Hindlimb muscle (tissue), 1 donor: ENCODE measurements at regions not wholly inside any gene's neighbourhood (a gene's known extent, or its start where the extent isn't known, plus 50 kb on each side); places are given as distances from the start of the nearest gene placed in this dataset.

ENCODE experiments used
- DNase-seq: peaks from one replicate; pipeline ENCODE4 v3.0.0-alpha.2; 2013

DNA sequence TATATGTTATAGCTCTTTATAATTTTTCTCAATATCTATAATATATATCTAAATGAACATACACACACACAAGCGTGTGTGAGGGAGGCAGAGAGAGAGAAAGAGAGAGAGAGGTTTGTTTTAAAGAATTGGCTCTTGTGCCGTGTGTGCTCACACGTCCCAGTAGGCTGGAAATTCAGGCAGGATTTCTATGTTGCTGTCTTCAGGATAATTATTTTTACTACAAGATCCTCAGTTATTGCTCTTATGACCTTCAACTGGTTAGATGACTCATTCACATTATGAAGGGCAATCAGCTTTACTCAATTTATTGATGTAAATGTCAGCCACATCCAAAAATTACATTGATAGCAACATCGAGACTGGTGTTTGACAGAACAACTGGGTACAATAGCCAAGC is 1520.7 kb upstream of the PCDH7 start:
- DNase-seq = no peak

DNA sequence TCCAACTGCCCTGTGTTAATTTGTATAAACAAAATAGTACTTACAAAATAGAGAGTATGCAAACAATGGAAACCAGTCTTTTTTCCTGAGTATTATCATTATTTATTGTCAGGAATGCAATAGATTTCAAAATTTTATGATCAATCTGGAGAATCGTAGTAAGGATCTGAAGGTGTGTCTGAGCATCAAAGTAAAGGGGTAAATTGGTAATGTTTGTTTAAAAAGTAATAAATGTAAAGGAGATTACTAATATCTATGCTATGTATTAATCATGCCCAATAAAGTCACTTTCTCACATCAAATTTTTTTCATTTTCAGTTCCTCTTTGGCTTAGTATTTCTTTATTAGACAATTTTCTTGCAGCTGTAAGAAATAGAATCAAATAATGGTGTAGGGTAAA is 1507.1 kb upstream of the PCDH7 start:
- DNase-seq = no peak

DNA sequence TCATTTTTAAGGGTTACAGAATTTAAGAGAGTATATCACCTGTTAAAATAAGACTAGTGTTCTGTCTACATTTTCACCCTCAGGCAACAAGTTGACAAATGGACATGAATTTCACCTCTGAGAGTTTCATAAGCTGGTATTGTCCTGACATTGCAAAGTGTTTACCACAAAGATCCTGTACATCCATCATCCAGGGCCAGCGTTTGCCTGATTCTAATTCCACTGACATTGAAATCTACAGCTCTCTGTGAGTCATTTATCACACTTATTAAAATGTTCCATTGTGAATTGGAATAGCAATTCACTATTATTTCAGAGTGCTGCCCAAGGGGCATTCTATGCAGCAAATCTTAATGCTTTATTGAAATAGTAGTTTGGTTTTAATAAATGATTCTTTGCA is 1499.4 kb upstream of the PCDH7 start:
- DNase-seq = no peak

DNA sequence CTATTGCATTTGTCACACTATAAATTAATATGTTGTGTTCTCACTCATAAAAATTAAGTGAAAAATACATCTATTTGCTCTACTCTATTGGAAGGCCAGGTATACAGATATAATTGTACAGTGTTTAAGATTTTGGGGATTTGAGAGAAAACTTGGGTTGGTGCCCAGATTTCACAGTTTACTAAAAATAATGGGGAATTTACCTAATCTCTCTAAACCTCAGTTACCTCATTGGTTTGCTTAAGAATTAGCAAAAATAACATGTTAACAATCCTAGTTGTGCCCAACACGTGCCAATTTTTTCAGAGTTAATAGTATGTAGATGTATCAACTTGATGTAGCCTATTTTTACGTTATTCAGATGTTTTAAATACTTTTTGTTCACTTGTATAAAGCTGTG is 1495.3 kb upstream of the PCDH7 start:
- DNase-seq = no peak

DNA sequence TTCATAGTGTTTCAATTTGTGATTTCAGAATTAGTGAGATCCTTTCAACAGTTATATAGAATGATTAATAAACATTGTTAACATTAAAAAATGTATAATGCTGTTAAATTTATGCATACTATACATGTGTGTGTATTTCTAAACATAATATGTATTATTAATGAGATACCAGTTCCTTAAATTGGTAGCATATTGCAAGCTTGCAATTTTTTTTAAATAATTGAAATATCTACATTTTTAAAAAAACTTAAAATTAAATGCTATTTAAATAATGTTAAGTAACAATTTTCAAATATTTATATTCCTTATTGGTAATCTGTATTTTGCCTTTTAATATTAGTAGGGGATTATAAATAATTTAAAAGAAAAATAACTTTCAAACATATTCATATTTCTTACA is 1479.5 kb upstream of the PCDH7 start:
- no peak for DNase-seq

DNA sequence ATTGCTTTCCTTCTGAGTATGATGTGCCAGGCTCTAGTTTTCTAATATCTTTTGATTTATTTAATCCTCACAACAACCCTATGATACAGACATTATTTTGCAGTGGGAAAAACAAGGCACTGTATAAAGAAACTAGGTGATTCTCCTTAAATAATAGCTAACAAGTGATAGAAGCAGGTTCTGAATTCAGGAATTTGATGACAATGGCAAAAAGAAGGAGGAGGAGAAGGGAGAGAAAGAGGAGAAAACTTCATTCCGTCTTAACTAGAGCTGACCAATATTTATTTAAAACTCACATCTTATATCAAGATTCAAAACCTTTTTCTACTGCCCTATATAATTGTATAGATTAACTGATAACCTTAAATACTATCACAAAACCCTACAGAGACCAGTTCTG is 1477.1 kb upstream of the PCDH7 start:
- DNase-seq = no peak

DNA sequence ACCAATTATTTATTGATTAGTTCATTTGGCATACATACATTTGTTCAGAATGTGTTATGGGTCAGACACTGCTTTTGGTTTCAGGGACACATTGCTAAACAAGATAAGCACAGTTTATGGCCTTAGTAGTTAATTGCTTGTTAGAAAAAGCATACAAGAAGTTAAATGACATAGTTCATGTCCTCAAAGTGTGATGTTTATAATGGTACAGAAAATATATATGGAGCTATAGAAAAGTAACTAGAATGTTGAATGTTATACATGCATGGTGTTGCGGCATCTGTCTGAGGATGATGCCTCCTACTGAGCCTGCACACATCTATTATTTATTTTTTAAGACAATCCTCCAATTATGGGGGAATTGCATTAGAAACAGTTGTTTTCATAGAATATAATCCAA is 1476.3 kb upstream of the PCDH7 start:
- no peak for DNase-seq

DNA sequence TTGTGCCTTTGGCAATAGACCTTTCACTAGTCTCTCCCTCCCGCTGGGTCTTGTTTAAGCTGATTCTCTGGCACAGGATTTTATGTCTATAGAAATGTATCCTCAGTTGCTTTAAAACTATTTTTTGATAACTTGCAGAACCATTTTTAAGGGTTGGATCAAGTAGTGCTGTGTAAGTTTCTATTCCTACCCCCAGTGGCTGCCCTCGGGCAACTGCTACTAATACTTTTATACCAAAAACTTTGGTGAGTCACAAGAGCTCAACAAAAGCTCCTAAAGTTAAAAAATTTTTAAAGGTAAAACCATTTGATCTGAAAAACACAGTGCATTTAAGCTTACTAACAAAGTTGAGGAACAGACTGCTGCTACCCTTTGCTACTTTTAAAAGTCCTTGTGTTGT is 1460.6 kb upstream of the PCDH7 start:
- DNase-seq = no peak

DNA sequence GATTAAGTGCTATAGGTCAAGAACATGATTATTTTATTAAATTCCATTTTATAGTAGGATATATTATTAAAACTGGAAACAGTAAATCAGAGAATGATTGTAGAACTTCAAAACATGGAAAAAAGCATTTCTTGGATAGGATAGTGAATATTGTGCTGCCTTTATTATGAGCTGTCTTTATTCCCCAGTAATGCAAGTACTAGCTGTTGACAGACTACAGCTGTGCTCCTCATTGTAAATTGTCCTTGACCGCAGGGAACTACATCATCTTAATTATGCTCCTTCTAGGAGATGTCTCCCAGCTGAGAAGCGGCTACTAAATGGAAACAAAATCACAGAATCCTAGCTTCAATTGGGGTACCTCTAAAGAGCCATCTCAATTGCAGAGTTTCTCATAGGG is 1457.2 kb upstream of the PCDH7 start:
- no peak for DNase-seq

DNA sequence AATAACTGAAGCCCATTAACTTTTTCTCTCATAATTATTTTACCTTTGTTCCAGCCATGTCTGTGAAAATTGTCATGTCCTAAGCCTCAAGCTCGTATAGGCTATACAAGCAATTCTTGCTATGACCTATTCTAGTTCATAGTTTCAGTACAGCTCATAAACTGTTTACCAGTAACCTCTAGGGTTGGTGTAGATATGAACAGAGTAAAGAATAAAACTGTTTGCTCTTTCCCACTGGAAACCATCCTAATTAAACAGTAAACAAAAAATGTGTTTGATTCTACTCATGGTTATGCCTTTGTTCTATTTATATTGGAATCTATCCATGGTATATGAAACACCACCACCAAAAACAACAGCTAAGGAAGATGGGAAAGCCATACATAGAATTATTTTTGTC is 1444.0 kb upstream of the PCDH7 start:
- no peak for DNase-seq

DNA sequence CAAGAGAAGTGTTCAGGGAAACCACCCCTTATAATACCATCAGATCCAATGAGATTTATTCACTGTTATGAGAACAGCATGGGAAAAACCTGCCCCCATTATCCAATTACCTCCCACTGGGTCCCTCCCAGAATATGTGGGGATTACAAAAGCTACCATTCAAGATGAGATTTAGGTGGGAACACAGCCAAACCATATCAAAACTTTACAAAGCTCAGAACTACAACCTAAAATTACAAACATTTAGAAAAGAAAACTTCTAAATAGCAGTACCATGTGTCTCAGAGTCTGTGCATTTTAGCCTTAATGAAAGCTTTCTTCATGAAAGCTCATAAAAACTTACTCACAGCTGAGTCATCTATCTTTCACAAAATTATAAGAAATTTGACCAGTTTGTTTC is 1442.8 kb upstream of the PCDH7 start:
- no peak for DNase-seq

DNA sequence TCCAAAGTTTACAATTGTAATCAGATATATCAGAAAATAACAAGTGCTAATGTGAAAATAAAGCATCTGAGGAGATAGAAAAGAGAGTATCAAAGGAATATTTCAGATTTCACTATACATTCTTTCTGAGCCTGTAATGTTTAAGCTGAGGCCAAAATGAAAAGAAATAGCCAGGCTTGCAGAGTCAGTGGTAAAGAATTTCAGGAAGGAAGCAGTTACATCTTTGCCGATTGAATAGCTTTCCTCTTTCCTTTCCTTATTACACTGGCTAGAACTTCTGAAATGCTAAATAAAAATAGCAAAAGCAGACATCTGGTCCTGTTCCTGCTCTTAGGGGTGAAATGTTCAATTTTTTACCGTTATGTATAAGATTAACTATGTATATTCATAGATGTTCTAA is 1441.6 kb upstream of the PCDH7 start:
- no peak for DNase-seq

DNA sequence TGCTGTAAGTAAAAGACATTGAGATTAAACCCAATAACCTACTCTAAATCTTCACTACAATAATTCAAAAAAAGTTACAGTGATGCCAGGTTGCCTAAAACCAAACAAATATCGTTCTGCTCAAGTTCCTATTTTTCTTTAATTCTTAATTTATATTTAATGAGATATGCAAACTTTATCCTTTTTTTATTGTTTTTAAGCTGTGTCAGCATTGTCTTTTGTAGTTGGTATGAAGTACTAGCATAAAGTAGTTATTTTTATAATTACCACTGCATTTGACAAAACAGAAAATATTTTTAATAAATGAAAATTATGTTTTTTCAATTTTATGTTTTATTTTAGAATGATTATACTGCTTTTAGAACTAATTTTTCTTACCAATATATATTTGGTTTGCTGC is 1431.1 kb upstream of the PCDH7 start:
- no peak for DNase-seq

DNA sequence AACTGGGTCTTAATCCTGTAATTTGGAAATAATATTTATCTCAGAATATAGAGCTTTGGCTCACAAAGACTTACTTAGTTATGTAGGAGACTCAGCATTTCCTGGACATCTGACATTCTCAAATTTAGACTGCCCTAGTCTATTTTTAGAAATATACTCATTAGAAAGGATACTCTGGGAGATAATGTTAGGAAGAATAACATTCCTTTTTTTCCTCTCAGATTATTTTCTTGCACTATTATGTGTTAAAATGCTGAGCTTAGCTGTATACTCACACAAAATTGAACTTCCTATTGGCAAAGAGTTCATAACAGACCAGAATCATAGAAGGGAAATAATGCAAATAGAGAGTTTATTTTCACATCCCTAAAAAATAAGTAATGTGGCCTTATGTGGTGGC is 1424.9 kb upstream of the PCDH7 start:
- no peak for DNase-seq

DNA sequence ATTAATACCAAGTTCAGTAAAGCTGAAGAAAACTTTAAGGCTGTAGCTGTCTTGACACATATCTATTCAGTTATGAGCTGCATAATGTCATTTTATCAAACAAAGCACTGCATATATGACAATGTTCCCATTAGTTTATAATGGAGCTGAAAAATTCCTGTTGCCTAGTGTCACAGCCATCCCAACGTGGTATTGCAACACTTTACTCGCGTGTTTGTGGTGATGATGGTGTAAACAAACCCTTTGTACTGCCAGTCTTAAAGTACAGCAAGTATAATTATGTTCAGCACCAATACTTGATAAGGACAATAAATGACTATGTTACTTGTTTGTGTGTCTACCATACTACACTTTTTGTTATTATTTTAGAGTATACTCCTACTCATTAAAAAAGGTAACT is 1415.6 kb upstream of the PCDH7 start:
- DNase-seq = no peak

DNA sequence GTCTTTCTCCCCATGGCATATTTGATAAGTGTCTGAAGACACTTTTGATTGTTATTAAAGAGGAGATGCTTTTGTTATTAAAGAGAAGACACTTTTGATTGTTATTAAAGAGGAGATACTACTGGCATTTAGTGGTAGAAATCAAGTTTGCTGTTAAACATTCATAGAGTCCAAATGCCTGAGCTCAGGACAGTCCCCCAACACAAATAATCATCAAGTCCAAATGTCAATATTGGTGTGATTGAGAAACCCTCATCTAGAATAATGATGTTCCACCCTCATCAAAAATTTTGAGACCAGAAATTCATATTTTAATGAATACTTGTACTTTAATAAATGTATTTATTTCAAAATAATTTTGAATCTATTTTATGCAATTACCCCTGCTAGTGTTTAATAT is 1412.9 kb upstream of the PCDH7 start:
- DNase-seq = no peak

DNA sequence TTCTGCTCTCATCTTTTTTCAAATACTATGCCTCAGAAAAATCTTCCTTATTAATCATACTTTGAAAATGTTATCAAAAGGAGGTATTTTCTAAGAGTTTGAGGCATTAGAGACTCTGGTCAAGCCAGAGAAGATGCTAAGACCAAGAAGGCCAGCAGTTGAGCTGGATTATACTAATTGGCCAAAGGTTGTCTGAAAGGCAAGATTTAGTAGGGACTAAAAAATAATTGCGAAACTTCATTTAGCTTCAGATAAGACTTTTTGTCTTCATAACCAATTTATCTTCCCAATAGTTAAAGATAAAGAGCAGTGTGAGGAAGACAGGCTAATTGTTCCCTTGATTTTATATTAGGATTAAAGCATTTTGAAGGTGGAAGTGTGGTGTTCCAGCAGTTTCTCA is 1412.4 kb upstream of the PCDH7 start:
- DNase-seq = no peak

DNA sequence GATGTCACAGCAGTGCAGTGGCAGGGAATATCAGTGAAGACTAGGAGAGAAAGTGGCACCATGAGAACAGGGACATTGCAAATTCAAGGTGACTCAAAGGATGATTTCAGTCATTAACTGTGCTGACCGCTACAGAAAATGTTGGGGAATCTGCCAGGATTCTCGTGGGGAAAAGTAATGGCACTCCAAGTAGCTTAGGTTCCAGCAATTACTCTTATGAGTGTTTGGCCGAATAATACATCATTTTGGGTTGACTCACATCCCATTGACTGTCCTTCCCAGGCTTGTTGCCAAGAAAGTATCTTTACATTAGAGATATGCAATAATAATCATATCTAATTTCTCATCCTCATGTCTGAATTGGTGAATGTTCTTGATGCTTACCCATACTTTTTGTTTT is 1411.1 kb upstream of the PCDH7 start:
- DNase-seq = no peak

DNA sequence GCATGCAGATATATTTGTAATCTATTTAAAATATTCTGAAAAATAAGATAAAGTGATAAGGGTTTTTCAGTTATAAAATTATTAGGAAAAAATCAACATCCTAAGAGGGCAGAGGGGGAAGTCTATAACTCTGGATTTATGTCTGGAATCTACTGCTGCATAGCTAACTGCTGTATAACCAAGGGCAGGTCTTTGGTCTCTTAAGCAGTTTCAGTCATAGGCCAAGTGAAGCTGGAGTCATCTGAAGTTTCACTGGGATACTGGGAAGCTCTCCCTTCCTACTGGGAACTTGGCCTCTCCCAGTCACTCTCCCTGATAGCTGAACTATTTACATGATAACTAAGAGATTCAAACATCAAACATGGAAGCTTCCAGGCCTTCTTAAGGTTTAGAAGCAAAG is 1409.9 kb upstream of the PCDH7 start:
- DNase-seq = no peak

DNA sequence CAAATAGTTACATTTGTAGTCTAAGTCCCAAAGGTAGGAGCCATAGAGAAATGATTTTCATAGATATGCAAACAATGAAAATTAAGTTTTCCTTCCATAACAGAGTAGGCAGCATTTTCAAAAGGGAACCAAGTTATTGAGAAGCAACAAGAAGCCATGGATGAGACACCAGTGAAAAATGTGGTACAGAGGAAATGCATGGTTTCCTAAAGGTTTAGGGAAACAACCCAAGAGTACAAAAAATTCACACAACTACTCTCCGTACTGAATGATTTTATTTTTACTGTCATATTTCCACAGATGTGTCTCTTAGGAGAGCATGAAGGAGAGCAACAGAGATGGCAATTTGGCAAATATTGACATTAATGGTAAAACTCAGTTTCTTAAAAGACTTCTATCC is 1408.9 kb upstream of the PCDH7 start:
- DNase-seq = no peak

DNA sequence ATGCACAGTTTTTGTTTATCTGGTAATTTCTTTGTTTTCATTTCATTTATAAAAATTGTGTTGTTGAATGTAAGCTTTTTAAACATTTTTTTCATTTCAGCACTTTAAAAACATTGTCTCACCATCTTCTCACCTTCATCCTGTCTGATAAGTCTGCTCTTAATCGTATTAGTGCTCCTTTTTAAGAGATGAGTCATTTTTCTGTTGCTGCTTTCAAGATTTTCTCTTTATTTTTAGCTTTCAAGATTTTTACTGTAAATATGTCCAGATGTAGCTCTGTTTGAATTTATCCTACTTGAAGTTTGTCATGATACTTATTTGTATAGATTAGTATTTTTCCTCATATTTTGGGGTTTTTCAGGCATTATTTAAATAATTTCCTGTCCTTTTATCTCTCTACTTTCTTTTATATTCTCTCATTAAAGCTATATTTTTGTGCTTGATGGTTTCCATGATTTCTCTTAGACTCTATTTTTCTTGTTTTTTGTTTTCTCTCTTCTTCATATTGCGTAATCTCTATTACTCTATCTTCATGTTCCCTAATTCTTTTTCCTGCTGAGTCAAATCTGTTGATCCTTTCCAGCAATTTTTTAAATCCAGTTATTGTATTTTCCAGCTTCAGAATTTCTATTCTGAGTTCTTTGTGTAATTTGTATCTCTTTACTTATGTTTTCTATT is 1400.4 kb upstream of the PCDH7 start:
- no peak for DNase-seq

DNA sequence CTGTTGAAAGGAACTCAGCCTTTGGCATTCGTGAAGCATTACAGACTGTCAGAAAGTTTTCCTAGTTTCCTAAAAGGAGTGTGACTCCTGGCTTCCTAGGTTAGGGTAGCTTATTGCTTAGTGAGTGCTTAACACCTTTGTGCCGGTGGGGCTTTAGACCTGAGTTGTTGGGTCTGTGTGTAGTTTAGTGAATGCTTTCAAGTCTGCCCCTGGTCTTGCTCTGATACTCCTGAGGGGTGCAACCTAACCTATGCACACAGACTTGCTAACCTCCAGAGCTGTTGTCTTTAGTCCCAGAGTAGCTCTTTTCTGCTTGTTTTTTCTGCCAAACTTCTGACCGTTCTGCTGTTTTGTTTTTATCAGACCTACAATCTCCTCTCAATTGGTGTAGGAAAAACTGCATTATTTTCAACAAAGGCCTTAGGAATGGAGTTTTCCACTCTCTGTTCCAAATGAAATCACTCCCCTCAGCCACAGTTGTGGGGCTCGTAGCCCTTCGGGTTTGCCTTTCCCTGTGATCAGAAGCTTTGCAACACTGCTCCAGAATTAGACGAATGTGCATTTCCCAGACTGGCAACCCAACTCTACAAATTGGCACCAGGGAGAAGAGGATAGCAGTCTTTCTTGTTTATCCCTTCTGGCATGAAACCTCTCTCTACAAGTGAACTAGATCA is 1399.1 kb upstream of the PCDH7 start:
- no peak for DNase-seq

DNA sequence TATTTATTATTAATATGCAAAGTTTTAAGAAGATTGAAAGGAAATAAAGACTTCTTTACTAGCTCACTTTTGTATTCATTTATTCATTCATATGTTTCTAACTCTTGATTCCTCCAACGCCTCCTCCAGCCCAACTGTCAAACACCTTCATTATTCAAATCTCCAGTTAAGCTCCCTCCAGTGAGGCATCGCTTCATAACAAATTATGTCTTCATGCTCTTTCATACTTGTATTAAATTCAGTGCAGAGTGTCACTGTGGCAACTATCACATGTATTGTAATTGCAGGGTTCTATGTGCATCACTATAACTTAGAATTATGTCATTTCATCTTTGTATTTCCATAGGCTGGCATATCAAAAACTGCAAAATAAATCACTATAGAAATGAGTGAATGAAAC is 1394.2 kb upstream of the PCDH7 start:
- no peak for DNase-seq

DNA sequence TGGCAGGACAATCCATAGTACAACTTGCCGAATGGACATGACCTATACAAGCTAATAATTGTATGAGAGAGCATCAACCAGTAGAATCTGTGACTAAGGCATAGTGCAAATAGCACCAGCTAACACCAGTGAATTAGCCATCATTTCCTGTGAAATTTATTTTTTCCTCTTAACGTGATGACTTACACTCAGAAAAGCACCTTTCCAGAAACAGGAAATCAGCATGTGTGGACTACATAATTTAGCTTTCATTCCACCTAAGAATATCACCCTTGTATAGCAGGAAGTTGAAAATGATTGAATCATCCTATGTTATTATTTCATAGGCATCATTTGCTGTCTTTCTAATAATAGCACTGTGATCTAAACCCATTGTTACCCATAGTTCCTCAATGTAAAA is 1393.4 kb upstream of the PCDH7 start:
- DNase-seq = no peak

DNA sequence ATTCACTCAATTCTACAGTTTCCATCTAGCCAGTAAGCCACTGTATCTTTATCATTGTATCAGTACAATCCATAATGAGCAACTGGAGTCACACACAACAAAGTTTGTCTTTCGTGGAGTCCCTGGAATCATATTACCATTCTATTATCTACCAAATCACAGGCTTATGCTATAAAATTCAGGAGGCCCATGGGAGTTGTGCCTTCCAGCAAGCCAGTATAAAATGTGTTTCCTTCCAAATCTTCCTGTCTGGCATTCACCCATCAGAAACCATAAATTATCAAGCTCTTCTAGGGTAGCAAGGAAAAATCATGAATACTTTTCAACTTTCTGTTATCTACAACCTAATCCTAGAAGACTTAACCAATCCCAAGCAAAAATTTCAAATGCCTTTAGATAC is 1383.3 kb upstream of the PCDH7 start:
- no peak for DNase-seq
